GM12891 (cell line): ENCODE measurements at regions not wholly inside any gene's neighbourhood (a gene's known extent, or its start where the extent isn't known, plus 50 kb on each side); places are given as distances from the start of the nearest gene placed in this dataset.
"Not testable (repeated sequence)": the region's sequence is repeated elsewhere in the genome, so short reads cannot be mapped to it uniquely, and the experiment has no call there.

Experiments used
- DNase-seq: peaks from one replicate; pipeline ENCODE4 v3.0.0; 2011; ENCODE audit warnings: low spot score; ENCODE audit not compliant: insufficient read length
- FAIRE-seq: peaks from 2 replicates; lab custom pipeline; 2011; peaks lifted over from hg19 to GRCh38; lab: Jason Lieb, UNC
- PAX5 ChIP-seq: IDR thresholded peaks from 2 replicates; pipeline ENCODE4 v1.6.1; 2011; ENCODE audit warnings: low read length, moderate library complexity, mild to moderate bottlenecking; ENCODE audit not compliant: insufficient read depth, severe bottlenecking
- POLR2A ChIP-seq: IDR thresholded peaks from 2 replicates; pipeline ENCODE4 v1.6.1; 2011; ENCODE audit warnings: low read depth, low read length, control low read depth
- POLR2AphosphoS5 ChIP-seq: IDR thresholded peaks from 2 replicates; pipeline ENCODE4 v1.6.1; 2011; ENCODE audit warnings: low read depth, low read length, control low read depth
- POU2F2 ChIP-seq: IDR thresholded peaks from 2 replicates; pipeline ENCODE4 v1.6.1; 2011; ENCODE audit warnings: low read depth, mild to moderate bottlenecking, control low read depth, low read length, moderate library complexity
- SPI1 ChIP-seq: IDR thresholded peaks from 2 replicates; pipeline ENCODE4 v1.6.1; 2011; ENCODE audit warnings: low read depth, low read length, control low read depth
- TAF1 ChIP-seq: IDR thresholded peaks from 2 replicates; pipeline ENCODE4 v1.6.1; 2011; ENCODE audit warnings: low read depth, low read length, control low read depth

DNA sequence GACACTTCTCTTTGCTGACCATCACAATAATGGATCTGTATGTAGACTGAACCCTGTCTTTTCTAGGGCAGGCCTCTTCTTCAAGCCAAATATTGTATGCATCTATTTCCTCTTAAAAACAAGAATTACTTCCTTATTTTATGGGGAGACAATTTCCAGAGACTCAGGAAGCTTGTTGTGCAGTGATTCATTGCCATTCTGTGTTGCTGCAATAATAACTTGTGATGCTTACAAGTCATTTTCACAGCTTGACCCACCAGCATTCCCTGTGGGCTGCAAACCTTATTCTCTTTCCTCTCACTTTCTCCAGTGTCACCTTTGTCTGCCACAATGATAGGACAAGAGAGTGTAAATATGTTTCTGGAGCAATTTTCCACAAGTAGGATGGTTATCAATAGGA, 276.7 kb upstream of the SGO1 start:
- DNase-seq: no peak
- TF ChIP-seq POU2F2 (no peak), POLR2A (no peak), TAF1 (no peak), SPI1 (no peak), POLR2AphosphoS5 (no peak), PAX5 (no peak)
- FAIRE-seq: no peak

DNA sequence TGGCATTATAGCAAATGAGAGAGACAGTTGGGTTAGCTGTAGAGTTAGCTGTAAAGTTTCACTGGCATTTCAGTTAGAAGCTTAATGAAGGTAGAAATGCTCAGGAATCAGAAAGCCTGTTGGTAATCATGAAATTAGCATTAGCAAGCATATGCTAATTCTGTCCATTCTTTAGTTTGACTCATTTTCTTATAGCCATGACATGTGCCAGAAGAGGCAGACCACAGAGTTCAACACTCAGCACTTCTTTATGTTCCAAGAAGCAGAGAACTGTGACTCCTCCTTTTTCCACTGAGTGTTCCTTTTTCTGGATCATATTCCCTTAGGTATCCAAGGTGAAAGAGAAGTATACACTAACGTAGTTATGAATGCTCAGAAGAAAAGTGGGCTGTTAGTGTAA, 276.2 kb upstream of the SGO1 start:
- TF ChIP-seq POLR2A: no peak
- TF ChIP-seq POLR2AphosphoS5: no peak
- no peak for TF ChIP-seq SPI1
- no peak for TF ChIP-seq POU2F2
- TF ChIP-seq TAF1: no peak
- no peak for TF ChIP-seq PAX5
- FAIRE-seq: no peak
- no peak for DNase-seq

DNA sequence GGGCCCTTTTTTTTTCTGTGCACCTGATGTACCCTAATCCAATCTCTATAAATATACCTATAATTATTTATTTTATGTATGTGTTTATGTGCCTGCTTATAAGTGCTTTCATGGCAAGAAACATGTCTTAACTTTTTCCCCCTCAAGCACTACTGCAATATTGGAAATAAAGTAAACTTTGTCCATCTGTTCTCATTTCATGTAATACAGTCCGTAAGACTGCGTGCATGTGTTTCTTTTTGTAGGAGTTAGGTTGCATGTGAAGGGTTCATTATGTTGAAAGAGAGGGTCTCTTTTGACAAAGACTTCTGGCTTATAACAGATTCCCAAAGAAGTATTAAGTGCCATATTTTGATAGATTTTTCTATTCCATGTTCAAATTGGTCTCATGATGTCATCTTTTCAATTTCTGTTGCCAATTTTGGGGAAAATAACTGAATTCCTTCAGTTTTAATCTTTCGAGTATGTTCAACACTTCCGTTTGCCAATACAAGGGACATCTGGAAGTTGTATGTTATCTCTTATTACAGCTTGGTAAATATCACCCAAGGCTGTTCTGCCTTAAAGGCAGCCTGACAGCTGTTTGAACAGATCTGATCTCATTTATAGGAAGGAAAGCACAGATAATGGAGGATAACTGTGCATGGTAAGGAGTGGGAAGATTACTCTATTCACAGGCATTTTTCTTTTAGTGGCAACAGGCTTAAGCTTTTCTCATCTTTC, 273.1 kb upstream of the SGO1 start:
- DNase-seq: no peak
- TF ChIP-seq POU2F2 (no peak), POLR2A (no peak), PAX5 (no peak), SPI1 (no peak), TAF1 (no peak), POLR2AphosphoS5 (no peak)
- FAIRE-seq: no peak

DNA sequence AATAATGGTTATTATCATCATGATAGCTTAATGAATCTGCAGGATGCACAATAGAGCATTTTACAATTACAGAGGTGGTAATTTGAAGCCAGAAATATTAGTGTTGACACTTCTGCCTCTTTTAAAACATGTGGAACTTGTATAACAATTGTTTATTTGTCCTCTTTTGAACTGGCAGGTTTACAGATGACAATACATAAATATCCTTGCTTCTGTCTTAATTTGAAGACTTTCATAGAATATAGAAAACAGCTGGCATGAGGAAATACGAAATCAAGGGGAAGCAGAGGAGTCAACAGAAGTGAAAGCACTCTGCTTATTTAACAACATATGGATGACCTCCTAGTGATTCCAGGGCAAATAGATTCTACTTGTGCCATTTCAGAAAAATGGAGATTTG, 270.5 kb upstream of the SGO1 start:
- FAIRE-seq: no peak
- DNase-seq: no peak
- TF ChIP-seq POU2F2 (no peak), SPI1 (no peak), TAF1 (no peak), POLR2AphosphoS5 (no peak), PAX5 (no peak), POLR2A (no peak)

DNA sequence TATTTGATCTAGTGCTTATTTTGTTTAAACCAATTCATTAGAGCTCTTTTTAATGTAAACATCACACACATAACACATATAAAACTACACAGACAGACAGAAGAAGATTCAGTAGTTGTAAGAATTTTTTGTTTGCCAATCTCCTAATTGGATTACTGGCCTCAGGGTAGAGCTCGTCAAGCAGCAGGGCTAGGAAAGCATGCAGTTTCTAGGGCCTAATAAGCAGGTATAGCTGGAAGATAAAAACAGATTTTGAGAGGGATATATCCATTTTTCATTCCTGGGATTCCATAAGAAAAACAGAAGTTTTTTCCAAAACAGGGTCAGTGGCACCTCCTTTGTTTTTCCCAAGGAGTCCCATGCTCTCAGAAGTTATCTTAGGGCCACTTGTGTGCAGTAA, 265.2 kb upstream of the SGO1 start:
- TF ChIP-seq POLR2AphosphoS5: no peak
- TF ChIP-seq SPI1: no peak
- TF ChIP-seq PAX5: no peak
- TF ChIP-seq TAF1: no peak
- TF ChIP-seq POU2F2: no peak
- TF ChIP-seq POLR2A: no peak
- DNase-seq (no peak), FAIRE-seq (no peak)

DNA sequence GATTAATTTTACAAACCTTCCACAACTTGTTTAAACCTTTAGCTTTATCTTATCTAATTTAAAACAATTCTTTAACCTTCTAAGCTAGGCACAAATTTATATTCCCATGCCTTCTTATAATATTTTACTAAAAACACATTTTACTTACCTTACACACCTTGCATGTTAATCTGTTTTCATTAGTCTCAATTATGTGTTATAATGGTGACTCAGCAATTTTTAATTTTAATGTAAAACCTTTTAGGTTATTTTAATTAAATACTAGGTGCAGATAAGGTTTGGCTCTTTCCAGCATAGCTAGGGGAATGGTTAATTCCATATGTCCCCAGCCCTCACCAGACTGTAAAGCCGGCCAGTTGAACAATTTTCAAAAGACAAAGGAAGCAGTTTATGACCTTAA, 264.6 kb upstream of the SGO1 start:
- DNase-seq: no peak
- no peak for TF ChIP-seq POLR2A
- TF ChIP-seq TAF1: no peak
- TF ChIP-seq POU2F2: no peak
- TF ChIP-seq PAX5: no peak
- no peak for TF ChIP-seq POLR2AphosphoS5
- no peak for TF ChIP-seq SPI1
- FAIRE-seq: no peak

DNA sequence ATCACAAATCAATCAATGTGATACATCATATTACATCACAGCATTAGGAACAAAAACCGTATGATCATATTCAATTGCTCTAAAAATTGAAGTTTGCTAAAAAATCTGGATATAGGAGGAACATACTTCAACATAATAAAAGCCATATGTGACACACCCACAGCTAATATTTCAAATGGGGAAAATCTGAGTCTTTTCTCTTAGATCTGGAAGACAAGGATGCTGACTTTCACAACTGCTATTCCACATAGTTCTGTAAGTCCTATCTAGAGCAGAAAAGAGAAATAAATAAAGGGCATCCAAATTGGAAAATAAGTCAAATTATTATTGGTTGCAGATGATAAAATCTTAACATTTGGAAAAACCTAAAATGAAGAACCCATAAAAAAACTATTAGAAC, 256.8 kb upstream of the SGO1 start:
- FAIRE-seq: no peak
- TF ChIP-seq TAF1 (no peak), POLR2AphosphoS5 (no peak), SPI1 (no peak), PAX5 (no peak), POU2F2 (no peak), POLR2A (no peak)
- no peak for DNase-seq

DNA sequence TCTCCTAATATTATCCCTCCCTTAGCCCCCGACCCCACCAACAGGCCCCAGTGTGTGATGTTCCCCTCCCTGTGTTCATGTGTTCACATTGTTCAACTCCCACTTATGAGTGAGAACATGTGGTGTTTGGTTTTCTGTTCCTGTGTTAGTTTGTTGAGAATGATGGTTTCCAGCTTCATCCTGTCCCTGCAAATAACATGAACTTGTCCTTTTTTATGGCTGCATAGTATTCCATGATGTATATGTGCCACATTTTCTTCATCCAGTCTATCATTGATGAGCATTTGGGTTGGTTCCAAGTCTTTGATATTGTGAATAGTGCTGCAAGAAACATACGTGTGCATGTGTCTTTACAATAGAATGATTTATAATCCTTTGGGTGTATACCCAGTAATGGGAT, 241.3 kb upstream of the SGO1 start:
- FAIRE-seq, DNase-seq: not testable (repeated sequence)

DNA sequence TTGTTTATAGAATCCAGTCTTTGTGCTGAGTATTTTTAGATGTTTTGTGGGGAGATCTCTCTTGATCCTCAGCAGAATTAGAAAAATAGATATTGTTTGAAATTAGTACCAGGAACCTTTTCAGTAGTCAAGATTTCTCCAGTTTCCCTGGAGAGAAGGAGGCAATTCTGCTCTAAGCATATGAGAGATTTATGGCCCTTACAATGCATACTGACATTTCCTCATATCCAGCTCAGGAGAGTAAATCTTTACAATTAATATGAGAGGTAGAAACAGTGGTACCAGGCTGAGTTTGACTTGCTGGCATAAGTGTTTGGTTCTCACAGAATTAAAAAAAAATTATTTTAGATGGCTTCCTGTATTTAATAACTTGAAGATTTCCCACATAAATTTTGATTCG, 239.1 kb upstream of the SGO1 start:
- no peak for FAIRE-seq
- no peak for DNase-seq

DNA sequence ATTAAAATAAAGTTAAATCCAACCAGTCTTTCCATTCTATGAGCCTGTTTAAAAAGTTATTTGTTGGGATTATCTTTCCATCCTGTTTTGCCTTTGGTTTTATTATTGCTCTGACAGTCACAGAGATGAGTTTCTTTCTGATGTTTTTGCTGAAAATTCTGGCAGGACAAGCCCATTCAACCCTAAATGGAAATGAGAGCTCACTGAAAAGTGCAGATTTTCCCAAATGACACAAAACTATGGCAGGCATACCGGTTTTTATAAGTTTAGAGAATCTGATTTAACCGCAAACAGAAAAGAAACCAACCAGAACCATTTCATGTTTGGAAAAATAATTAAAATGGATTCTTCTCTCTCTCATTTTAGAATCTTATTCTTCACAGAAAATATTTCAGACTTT, 238.1 kb upstream of the SGO1 start:
- TF ChIP-seq POU2F2 (no peak), PAX5 (no peak), POLR2AphosphoS5 (no peak), TAF1 (no peak), SPI1 (no peak), POLR2A (no peak)
- no peak for DNase-seq
- FAIRE-seq: no peak

More for the DNA sequence above, 239.1 kb upstream of the SGO1 start:
- TF ChIP-seq POU2F2: no peak

DNA sequence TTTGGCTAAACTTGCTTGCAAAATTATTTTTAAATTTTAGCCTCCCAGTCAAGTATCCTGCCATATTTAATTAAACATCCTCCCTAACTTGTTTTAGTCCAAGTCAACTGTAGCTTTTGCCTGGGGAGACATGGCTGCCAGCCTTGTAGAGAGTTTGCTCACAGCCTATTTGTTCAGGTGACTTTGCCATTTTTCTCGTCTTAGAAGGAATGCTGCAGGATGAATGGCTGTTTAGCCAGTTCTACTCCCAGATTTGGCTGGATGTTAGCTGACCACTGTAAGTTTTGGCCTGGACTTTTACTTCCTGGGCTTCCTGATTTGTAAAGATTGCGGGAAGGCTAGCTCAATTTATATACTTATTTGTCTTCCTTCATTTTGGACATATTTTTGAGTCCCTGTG, 236.4 kb upstream of the SGO1 start:
- DNase-seq: no peak
- no peak for FAIRE-seq
- TF ChIP-seq TAF1 (no peak), POU2F2 (no peak), PAX5 (no peak), SPI1 (no peak), POLR2A (no peak), POLR2AphosphoS5 (no peak)
